A673 (cell line): ENCODE measurements at regions not wholly inside any gene's neighbourhood (a gene's known extent, or its start where the extent isn't known, plus 50 kb on each side); places are given as distances from the start of the nearest gene placed in this dataset.
"Not testable (repeated sequence)": the region's sequence is repeated elsewhere in the genome, so short reads cannot be mapped to it uniquely, and the experiment has no call there.

ENCODE experiments used
- CTCF ChIP-seq: fragments of 300-800, 200-600 bp; sonication (generic); conservative IDR thresholded peaks from 2 replicates; pipeline ENCODE4 v1.5.1; 2017; ENCODE audit warnings: low read depth, mild to moderate bottlenecking, antibody characterized with exemption, low read length, moderate library complexity, mixed read lengths
- EZH2 ChIP-seq: fragments of 200-600 bp; sonication (generic); IDR thresholded peaks from 2 replicates; pipeline ENCODE4 v1.6.1; 2017; ENCODE audit warnings: borderline replicate concordance, low read depth, mild to moderate bottlenecking, mixed read lengths, antibody characterized with exemption, low read length; ENCODE audit not compliant: poor library complexity, severe bottlenecking

- TF ChIP-seq CTCF, EZH2: not testable (repeated sequence)
These were observed 521.0 kb downstream of the GOLGA6L6 start for GRCh38 chr15:20020588-20020987.
